Endothelial cell of umbilical vein (primary cell): ENCODE measurements at regions not wholly inside any gene's neighbourhood (a gene's known extent, or its start where the extent isn't known, plus 50 kb on each side); places are given as distances from the start of the nearest gene placed in this dataset.

Experiments used
- EZH2 ChIP-seq: IDR thresholded peaks from 2 replicates; pipeline ENCODE4 v1.6.1; 2012; ENCODE audit warnings: borderline replicate concordance, low read depth, mild to moderate bottlenecking, moderate library complexity, low read length, inconsistent platforms; ENCODE audit not compliant: severe bottlenecking
- FOS ChIP-seq: IDR thresholded peaks from 2 replicates; pipeline ENCODE4 v1.6.1; 2011; ENCODE audit warnings: mild to moderate bottlenecking, low read length, moderate library complexity, borderline replicate concordance; ENCODE audit not compliant: insufficient read depth
- GATA2 ChIP-seq: IDR thresholded peaks from 2 replicates; pipeline ENCODE4 v1.7.0; 2011; ENCODE audit warnings: low read depth, mild to moderate bottlenecking, moderate library complexity, mixed read lengths, low read length; ENCODE audit not compliant: insufficient read length, insufficient read depth
- JUN ChIP-seq: IDR thresholded peaks from 2 replicates; pipeline ENCODE4 v1.6.1; 2011; ENCODE audit warnings: borderline replicate concordance, low read depth; ENCODE audit not compliant: insufficient read length, insufficient read depth
- MYC ChIP-seq: IDR thresholded peaks from one replicate; pipeline ENCODE4 v1.6.1; 2011; ENCODE audit warnings: mild to moderate bottlenecking, low read depth, low read length
- POLR2A ChIP-seq: IDR thresholded peaks from 2 replicates; pipeline ENCODE4 v1.6.1; 2012; ENCODE audit warnings: low read depth, mild to moderate bottlenecking, control low read depth, low read length
- POLR2AphosphoS5 ChIP-seq: IDR thresholded peaks from 2 replicates; pipeline ENCODE4 v1.6.1; 2012; ENCODE audit warnings: low read depth, mild to moderate bottlenecking, control low read depth, low read length, moderate library complexity; ENCODE audit not compliant: insufficient read depth
- TF ChIP-seq, protein P1 (sequence below), 2 donors: IDR thresholded peaks; 1 replicate in 1 of 2; 2 replicates in 1 of 2; pipeline ENCODE4 v1.5.1; 2011; ENCODE audit warnings: low read length in 2 of 2, mild to moderate bottlenecking in 2 of 2, moderate library complexity in 2 of 2, control low read depth in 1 of 2, inconsistent platforms in 1 of 2, low read depth in 1 of 2; ENCODE audit not compliant: insufficient read depth in 1 of 2; ENCODE audit errors: extremely low read depth in 1 of 2
- TF ChIP-seq, protein P2 (sequence below): IDR thresholded peaks from 2 replicates; pipeline ENCODE4 v1.6.1; 2011; ENCODE audit not compliant: insufficient read depth, insufficient read length

DNA sequence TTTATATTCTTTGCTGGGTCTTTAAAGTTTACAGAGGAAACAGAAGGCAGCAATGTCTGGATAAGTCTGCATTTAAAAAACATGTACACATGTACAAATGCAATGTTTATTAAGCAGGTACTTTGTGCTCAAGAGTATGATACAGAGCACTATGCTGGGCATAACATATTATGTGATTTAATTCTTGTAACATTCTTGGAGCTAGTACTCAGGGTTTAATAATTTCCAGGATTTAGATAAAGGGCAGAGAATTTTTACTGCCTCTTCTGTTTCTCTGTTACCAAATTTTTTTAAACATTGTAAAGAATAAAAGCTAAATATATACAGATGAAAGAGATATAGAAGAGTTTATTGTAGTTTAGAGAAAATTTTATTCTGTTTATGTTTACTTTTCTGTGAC, 152.7 kb downstream of the ZNF737 start:
- no peak for TF ChIP-seq POLR2A
- TF ChIP-seq, protein P1, sequence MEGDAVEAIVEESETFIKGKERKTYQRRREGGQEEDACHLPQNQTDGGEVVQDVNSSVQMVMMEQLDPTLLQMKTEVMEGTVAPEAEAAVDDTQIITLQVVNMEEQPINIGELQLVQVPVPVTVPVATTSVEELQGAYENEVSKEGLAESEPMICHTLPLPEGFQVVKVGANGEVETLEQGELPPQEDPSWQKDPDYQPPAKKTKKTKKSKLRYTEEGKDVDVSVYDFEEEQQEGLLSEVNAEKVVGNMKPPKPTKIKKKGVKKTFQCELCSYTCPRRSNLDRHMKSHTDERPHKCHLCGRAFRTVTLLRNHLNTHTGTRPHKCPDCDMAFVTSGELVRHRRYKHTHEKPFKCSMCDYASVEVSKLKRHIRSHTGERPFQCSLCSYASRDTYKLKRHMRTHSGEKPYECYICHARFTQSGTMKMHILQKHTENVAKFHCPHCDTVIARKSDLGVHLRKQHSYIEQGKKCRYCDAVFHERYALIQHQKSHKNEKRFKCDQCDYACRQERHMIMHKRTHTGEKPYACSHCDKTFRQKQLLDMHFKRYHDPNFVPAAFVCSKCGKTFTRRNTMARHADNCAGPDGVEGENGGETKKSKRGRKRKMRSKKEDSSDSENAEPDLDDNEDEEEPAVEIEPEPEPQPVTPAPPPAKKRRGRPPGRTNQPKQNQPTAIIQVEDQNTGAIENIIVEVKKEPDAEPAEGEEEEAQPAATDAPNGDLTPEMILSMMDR (IDR thresholded peaks at IDR 0.05; ENCODE audit: extremely low read depth in 1 of 2, insufficient read depth in 1 of 2, low read depth in 1 of 2, low read length in 2 of 2): no peak
- no peak for TF ChIP-seq MYC
- no peak for TF ChIP-seq POLR2AphosphoS5
- TF ChIP-seq, protein P2, sequence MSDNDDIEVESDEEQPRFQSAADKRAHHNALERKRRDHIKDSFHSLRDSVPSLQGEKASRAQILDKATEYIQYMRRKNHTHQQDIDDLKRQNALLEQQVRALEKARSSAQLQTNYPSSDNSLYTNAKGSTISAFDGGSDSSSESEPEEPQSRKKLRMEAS: no peak
- no peak for TF ChIP-seq FOS
- TF ChIP-seq EZH2: no peak
- TF ChIP-seq GATA2: no peak
- no peak for TF ChIP-seq JUN
